AG04450 (cell line): ENCODE measurements at regions not wholly inside any gene's neighbourhood (a gene's known extent, or its start where the extent isn't known, plus 50 kb on each side); places are given as distances from the start of the nearest gene placed in this dataset.

Source experiments
- CTCF ChIA-PET: fragments of 300-600, 350-600 bp; formaldehyde crosslinking; extraction: SDS; loops from one replicate; lab custom pipeline; 2022; ENCODE audit warnings: antibody characterized with exemption, inconsistent platforms; lab: Charles Lee
- POLR2A ChIA-PET: fragments of 350-600 bp; formaldehyde crosslinking; extraction: SDS; loops from one replicate; lab custom pipeline; 2021; ENCODE audit warnings: antibody characterized with exemption, inconsistent platforms; lab: Yijun Ruan, JAX
- DNase-seq: peaks from one replicate; pipeline ENCODE4 v3.0.0-alpha.2; 2011; ENCODE audit warnings: low read depth, low spot score
- H3K27ac ChIP-seq: one replicate; pipeline ENCODE4 v1.5.1; 2012; ENCODE audit warnings: low read depth, low read length, control low read depth
- H3K27me3 ChIP-seq: one replicate; pipeline ENCODE4 v1.6.0; 2012; ENCODE audit warnings: low read length; ENCODE audit not compliant: control insufficient read depth, insufficient read depth
- H3K4me3 ChIP-seq: 2 replicates; pipeline ENCODE4 v1.5.1; 2011; ENCODE audit warnings: mild to moderate bottlenecking, low read depth, low read length, control low read depth
- H3K9me3 ChIP-seq: 2 replicates; pipeline ENCODE4 v1.5.1; 2012; ENCODE audit warnings: low read length; ENCODE audit not compliant: control insufficient read depth, insufficient read depth
- CTCF ChIP-seq: IDR thresholded peaks from 2 replicates; pipeline ENCODE4 v1.5.1; 2011; ENCODE audit warnings: low read depth, low read length, control low read depth, inconsistent platforms

GRCh38 chr15:58352026-58352929 lies 79.5 kb upstream of the LIPC start:
- no peaks in the 10 kb centered on the region for H3K27me3 ChIP-seq
- no peaks in the 10 kb centered on the region for H3K9me3 ChIP-seq
- CTCF ChIA-PET: no interaction called here
- POLR2A ChIA-PET: no interaction called here
- no peak for TF ChIP-seq CTCF
- H3K4me3 ChIP-seq: no peak overlapping the region
- H3K27ac ChIP-seq: no peak overlapping the region
- no peak for DNase-seq

GRCh38 chr15:58355382-58355971 lies 76.3 kb upstream of the LIPC start:
- DNase-seq: no peak
- Histone ChIP-seq H3K27me3 (no peaks in the 10 kb centered on the region), H3K27ac (no peak overlapping the region), H3K9me3 (no peaks in the 10 kb centered on the region), H3K4me3 (no peak overlapping the region)
- CTCF ChIA-PET: no interaction called here
- no peak for TF ChIP-seq CTCF
- POLR2A ChIA-PET: no interaction called here

GRCh38 chr15:58355973-58356372 lies 75.8 kb upstream of the LIPC start:
- no peak for TF ChIP-seq CTCF
- CTCF ChIA-PET: no interaction called here
- Histone ChIP-seq H3K27ac (no peak overlapping the region), H3K27me3 (no peaks in the 10 kb centered on the region), H3K9me3 (no peaks in the 10 kb centered on the region), H3K4me3 (no peak overlapping the region)
- DNase-seq: no peak
- POLR2A ChIA-PET: no interaction called here

GRCh38 chr15:58357529-58358476 lies 74.0 kb upstream of the LIPC start:
- no peaks in the 10 kb centered on the region for H3K9me3 ChIP-seq
- no peak for TF ChIP-seq CTCF
- no peaks in the 10 kb centered on the region for H3K27me3 ChIP-seq
- no peak overlapping the region for H3K4me3 ChIP-seq
- H3K27ac ChIP-seq: no peak overlapping the region
- ChIA-PET CTCF (no interaction called here), POLR2A (no interaction called here)
- DNase-seq: no peak
